DOHH2 (cell line): ENCODE measurements at regions not wholly inside any gene's neighbourhood (a gene's known extent, or its start where the extent isn't known, plus 50 kb on each side); places are given as distances from the start of the nearest gene placed in this dataset.

Experiments used
- EZH2phosphoT487 ChIP-seq: fragments of 200-600 bp; sonication (generic); IDR thresholded peaks from 2 replicates; pipeline ENCODE4 v1.6.1; 2017; ENCODE audit warnings: borderline replicate concordance, mild to moderate bottlenecking, antibody characterized with exemption, low read length, moderate library complexity, mixed read lengths
- TF ChIP-seq, protein P1 (sequence below): fragments of 200-600 bp; sonication (generic); IDR thresholded peaks from one replicate; pipeline ENCODE4 v1.5.1; 2014; ENCODE audit warnings: antibody characterized with exemption, mild to moderate bottlenecking, low read depth, low read length; ENCODE audit not compliant: poor library complexity, severe bottlenecking

DNA sequence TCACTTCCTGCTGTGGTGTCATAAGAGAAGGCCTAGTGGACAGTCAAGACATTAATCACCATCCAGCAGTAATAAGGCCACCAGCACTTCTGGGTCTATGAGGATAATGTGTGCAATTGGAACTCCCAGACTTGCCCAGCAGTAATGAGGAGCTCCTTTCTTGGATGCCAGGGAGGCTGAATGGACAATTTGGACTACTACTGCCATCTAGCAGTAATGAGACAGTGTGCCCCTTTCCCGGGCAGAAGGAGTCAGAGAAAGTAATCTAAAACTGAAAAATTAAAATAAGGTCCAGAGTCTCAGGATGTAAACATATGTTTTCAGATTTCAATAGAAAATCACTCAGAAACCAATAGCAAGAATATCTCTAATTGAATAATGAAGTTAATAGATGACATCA is 400.4 kb downstream of the CDC14C start:
- TF ChIP-seq, protein P1, sequence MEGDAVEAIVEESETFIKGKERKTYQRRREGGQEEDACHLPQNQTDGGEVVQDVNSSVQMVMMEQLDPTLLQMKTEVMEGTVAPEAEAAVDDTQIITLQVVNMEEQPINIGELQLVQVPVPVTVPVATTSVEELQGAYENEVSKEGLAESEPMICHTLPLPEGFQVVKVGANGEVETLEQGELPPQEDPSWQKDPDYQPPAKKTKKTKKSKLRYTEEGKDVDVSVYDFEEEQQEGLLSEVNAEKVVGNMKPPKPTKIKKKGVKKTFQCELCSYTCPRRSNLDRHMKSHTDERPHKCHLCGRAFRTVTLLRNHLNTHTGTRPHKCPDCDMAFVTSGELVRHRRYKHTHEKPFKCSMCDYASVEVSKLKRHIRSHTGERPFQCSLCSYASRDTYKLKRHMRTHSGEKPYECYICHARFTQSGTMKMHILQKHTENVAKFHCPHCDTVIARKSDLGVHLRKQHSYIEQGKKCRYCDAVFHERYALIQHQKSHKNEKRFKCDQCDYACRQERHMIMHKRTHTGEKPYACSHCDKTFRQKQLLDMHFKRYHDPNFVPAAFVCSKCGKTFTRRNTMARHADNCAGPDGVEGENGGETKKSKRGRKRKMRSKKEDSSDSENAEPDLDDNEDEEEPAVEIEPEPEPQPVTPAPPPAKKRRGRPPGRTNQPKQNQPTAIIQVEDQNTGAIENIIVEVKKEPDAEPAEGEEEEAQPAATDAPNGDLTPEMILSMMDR = no peak
- no peak for TF ChIP-seq EZH2phosphoT487
